ENCODE measurements at regions not wholly inside any gene's neighbourhood (a gene's known extent, or its start where the extent isn't known, plus 50 kb on each side); places are given as distances from the start of the nearest gene placed in this dataset.

- no peaks in the 10 kb centered on the region for H4K20me1 ChIP-seq (ENCODE audit: insufficient read depth)
- H3F3A ChIP-seq (ENCODE audit: insufficient read depth, low read length, poor library complexity, severe bottlenecking) = no peaks in the 10 kb centered on the region
Measured at GRCh38 chr1:80278936-80279335, 1272.4 kb upstream of the ADGRL4 start.

GRCh38 chr1:80274256-80274655 is 1267.7 kb upstream of the ADGRL4 start:
- Histone ChIP-seq H3K9me2 (ENCODE audit: insufficient read depth, low read length) (no peaks in the 10 kb centered on the region), H3K9ac (ENCODE audit: low read length) (no peak overlapping the region)
- TF ChIP-seq MXI1 (conservative IDR thresholded peaks at IDR 0.05; ENCODE audit: poor library complexity, severe bottlenecking) (no peak), TAF1 (IDR thresholded peaks at IDR 0.05; ENCODE audit: low read depth) (no peak), RAD21 (conservative IDR thresholded peaks at IDR 0.05) (no peak), EZH2 (IDR thresholded peaks at IDR 0.05; ENCODE audit: borderline replicate concordance, insufficient read depth, low read length, poor library complexity, severe bottlenecking) (no peak), REST (IDR thresholded peaks at IDR 0.05; ENCODE audit: borderline replicate concordance) (no peak), SMC3 (conservative IDR thresholded peaks at IDR 0.05; ENCODE audit: poor library complexity) (no peak), EP300 (conservative IDR thresholded peaks at IDR 0.05; ENCODE audit: poor library complexity, severe bottlenecking) (no peak), POLR2AphosphoS5 (IDR thresholded peaks at IDR 0.05) (no peak)
- TF ChIP-seq, protein P1, sequence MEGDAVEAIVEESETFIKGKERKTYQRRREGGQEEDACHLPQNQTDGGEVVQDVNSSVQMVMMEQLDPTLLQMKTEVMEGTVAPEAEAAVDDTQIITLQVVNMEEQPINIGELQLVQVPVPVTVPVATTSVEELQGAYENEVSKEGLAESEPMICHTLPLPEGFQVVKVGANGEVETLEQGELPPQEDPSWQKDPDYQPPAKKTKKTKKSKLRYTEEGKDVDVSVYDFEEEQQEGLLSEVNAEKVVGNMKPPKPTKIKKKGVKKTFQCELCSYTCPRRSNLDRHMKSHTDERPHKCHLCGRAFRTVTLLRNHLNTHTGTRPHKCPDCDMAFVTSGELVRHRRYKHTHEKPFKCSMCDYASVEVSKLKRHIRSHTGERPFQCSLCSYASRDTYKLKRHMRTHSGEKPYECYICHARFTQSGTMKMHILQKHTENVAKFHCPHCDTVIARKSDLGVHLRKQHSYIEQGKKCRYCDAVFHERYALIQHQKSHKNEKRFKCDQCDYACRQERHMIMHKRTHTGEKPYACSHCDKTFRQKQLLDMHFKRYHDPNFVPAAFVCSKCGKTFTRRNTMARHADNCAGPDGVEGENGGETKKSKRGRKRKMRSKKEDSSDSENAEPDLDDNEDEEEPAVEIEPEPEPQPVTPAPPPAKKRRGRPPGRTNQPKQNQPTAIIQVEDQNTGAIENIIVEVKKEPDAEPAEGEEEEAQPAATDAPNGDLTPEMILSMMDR (IDR thresholded peaks at IDR 0.05; ENCODE audit: poor library complexity, severe bottlenecking) = no peak

More at GRCh38 chr1:80278936-80279335, 1272.4 kb upstream of the ADGRL4 start:
- Histone ChIP-seq H3K4me3 (ENCODE audit: low read length) (no peak overlapping the region), H3K9ac (ENCODE audit: low read length) (no peak overlapping the region), H3K27ac (ENCODE audit: low read length) (no peak overlapping the region), H3K36me3 (ENCODE audit: insufficient read depth, low read length) (no peaks in the 10 kb centered on the region), H3K9me2 (ENCODE audit: insufficient read depth, low read length) (no peaks in the 10 kb centered on the region), H3K9me3 (ENCODE audit: low read length) (no peaks in the 10 kb centered on the region), H2AFZ (ENCODE audit: low read depth, low read length) (no peak overlapping the region), H3K79me2 (replicated peaks; ENCODE audit: insufficient read depth, low read length) (no peaks in the 10 kb centered on the region), H3K4me2 (ENCODE audit: low read length) (no peak overlapping the region), H3K27me3 (ENCODE audit: insufficient read depth, low read depth, low read length) (no peaks in the 10 kb centered on the region)
- TF ChIP-seq POLR2AphosphoS5 (IDR thresholded peaks at IDR 0.05) (no peak), MXI1 (conservative IDR thresholded peaks at IDR 0.05; ENCODE audit: poor library complexity, severe bottlenecking) (no peak), TAF1 (IDR thresholded peaks at IDR 0.05; ENCODE audit: low read depth) (no peak), EP300 (conservative IDR thresholded peaks at IDR 0.05; ENCODE audit: poor library complexity, severe bottlenecking) (no peak), RAD21 (conservative IDR thresholded peaks at IDR 0.05) (no peak), SMC3 (conservative IDR thresholded peaks at IDR 0.05; ENCODE audit: poor library complexity) (no peak), REST (IDR thresholded peaks at IDR 0.05; ENCODE audit: borderline replicate concordance) (no peak), EZH2 (IDR thresholded peaks at IDR 0.05; ENCODE audit: borderline replicate concordance, insufficient read depth, low read length, poor library complexity, severe bottlenecking) (no peak)
- TF ChIP-seq, protein P1 (IDR thresholded peaks at IDR 0.05; ENCODE audit: poor library complexity, severe bottlenecking) = no peak

More at GRCh38 chr1:80274256-80274655, 1267.7 kb upstream of the ADGRL4 start:
- Histone ChIP-seq H3K4me3 (ENCODE audit: low read length) (no peak overlapping the region), H4K20me1 (ENCODE audit: insufficient read depth) (no peaks in the 10 kb centered on the region), H2AFZ (ENCODE audit: low read depth, low read length) (no peak overlapping the region), H3K79me2 (replicated peaks; ENCODE audit: insufficient read depth, low read length) (no peaks in the 10 kb centered on the region), H3K4me2 (ENCODE audit: low read length) (no peak overlapping the region), H3K9me3 (ENCODE audit: low read length) (no peaks in the 10 kb centered on the region), H3F3A (ENCODE audit: insufficient read depth, low read length, poor library complexity, severe bottlenecking) (no peaks in the 10 kb centered on the region), H3K27ac (ENCODE audit: low read length) (no peak overlapping the region), H3K36me3 (ENCODE audit: insufficient read depth, low read length) (no peaks in the 10 kb centered on the region), H3K27me3 (ENCODE audit: insufficient read depth, low read depth, low read length) (no peaks in the 10 kb centered on the region)

All from neural cell (in vitro differentiated cells).